Duodenal mucosa (tissue), 2 donors: ENCODE measurements at regions not wholly inside any gene's neighbourhood (a gene's known extent, or its start where the extent isn't known, plus 50 kb on each side); places are given as distances from the start of the nearest gene placed in this dataset.

Source experiments
- H3K27ac ChIP-seq: one replicate; pipeline ENCODE4 v1.7.0; 2013; ENCODE audit warnings: low read depth, low read length
- H3K27me3 ChIP-seq, 2 donors: one replicate each; pipeline ENCODE4 v1.7.0; 2013; ENCODE audit warnings: low read length in 2 of 2, control low read depth in 1 of 2; ENCODE audit not compliant: insufficient read depth in 2 of 2, control insufficient read depth in 1 of 2
- H3K36me3 ChIP-seq, 2 donors: one replicate each; pipeline ENCODE4 v1.7.0; 2013; ENCODE audit warnings: low read length in 2 of 2, control low read depth in 1 of 2; ENCODE audit not compliant: insufficient read depth in 2 of 2, control insufficient read depth in 1 of 2
- H3K4me1 ChIP-seq, 2 donors: one replicate each; pipeline ENCODE4 v1.7.0; 2013; ENCODE audit warnings: low read length in 2 of 2, control low read depth in 1 of 2; ENCODE audit not compliant: insufficient read depth in 2 of 2, control insufficient read depth in 1 of 2
- H3K4me3 ChIP-seq, 2 donors: one replicate each; pipeline ENCODE4 v1.7.0; 2013; ENCODE audit warnings: low read length in 2 of 2, low read depth in 1 of 2
- H3K9ac ChIP-seq, 2 donors: one replicate each; pipeline ENCODE4 v1.7.0; 2013; ENCODE audit warnings: low read length in 2 of 2, low read depth in 1 of 2
- H3K9me3 ChIP-seq, 2 donors: one replicate each; pipeline ENCODE4 v1.7.0; 2013; ENCODE audit warnings: low read length in 2 of 2, control low read depth in 1 of 2; ENCODE audit not compliant: control insufficient read depth in 1 of 2

- H3K9ac ChIP-seq: no peak overlapping the region
Observed at GRCh38 chr9:28215536-28216299, 642.4 kb upstream of the C9orf72 start.

GRCh38 chr9:28232686-28233085 is 659.4 kb upstream of the C9orf72 start:
- no peak overlapping the region for H3K9ac ChIP-seq
- no peaks in the 10 kb centered on the region for H3K9me3 ChIP-seq
- no peak overlapping the region for H3K4me3 ChIP-seq
- no peaks in the 10 kb centered on the region for H3K36me3 ChIP-seq
- H3K27ac ChIP-seq: no peak overlapping the region
- H3K4me1 ChIP-seq: no peaks in the 10 kb centered on the region
- no peaks in the 10 kb centered on the region for H3K27me3 ChIP-seq

More at GRCh38 chr9:28215536-28216299, 642.4 kb upstream of the C9orf72 start:
- Histone ChIP-seq H3K27me3 (no peaks in the 10 kb centered on the region), H3K4me3 (no peak overlapping the region), H3K36me3 (no peaks in the 10 kb centered on the region), H3K4me1 (no peaks in the 10 kb centered on the region), H3K27ac (no peak overlapping the region), H3K9me3 (no peaks in the 10 kb centered on the region)

- Histone ChIP-seq H3K4me3 (no peak overlapping the region), H3K9me3 (no peaks in the 10 kb centered on the region), H3K27ac (no peak overlapping the region), H3K4me1 (no peaks in the 10 kb centered on the region), H3K36me3 (no peaks in the 10 kb centered on the region), H3K9ac (no peak overlapping the region), H3K27me3 (no peaks in the 10 kb centered on the region)
Observed at GRCh38 chr9:28234133-28234893, 661.0 kb upstream of the C9orf72 start.

- H3K27me3 ChIP-seq: no peaks in the 10 kb centered on the region
- no peak overlapping the region for H3K27ac ChIP-seq
- H3K9ac ChIP-seq: no peak overlapping the region
- H3K4me3 ChIP-seq: no peak overlapping the region
- H3K36me3 ChIP-seq: no peaks in the 10 kb centered on the region
- H3K9me3 ChIP-seq: no peaks in the 10 kb centered on the region
- no peaks in the 10 kb centered on the region for H3K4me1 ChIP-seq
Observed at GRCh38 chr9:28234894-28235277, 661.6 kb upstream of the C9orf72 start.

GRCh38 chr9:28249424-28249823 is 676.1 kb upstream of the C9orf72 start:
- no peak overlapping the region for H3K27ac ChIP-seq
- no peaks in the 10 kb centered on the region for H3K4me1 ChIP-seq
- H3K9ac ChIP-seq: no peak overlapping the region

GRCh38 chr9:28255174-28255573 is 681.9 kb upstream of the C9orf72 start:
- Histone ChIP-seq H3K27ac (no peak overlapping the region), H3K9ac (no peak overlapping the region), H3K27me3 (no peaks in the 10 kb centered on the region), H3K4me1 (no peaks in the 10 kb centered on the region), H3K9me3 (no peaks in the 10 kb centered on the region), H3K4me3 (no peak overlapping the region), H3K36me3 (no peaks in the 10 kb centered on the region)

More at GRCh38 chr9:28249424-28249823, 676.1 kb upstream of the C9orf72 start:
- Histone ChIP-seq H3K4me3 (no peak overlapping the region), H3K36me3 (no peaks in the 10 kb centered on the region), H3K27me3 (no peaks in the 10 kb centered on the region), H3K9me3 (no peaks in the 10 kb centered on the region)

- no peaks in the 10 kb centered on the region for H3K9me3 ChIP-seq
- no peaks in the 10 kb centered on the region for H3K36me3 ChIP-seq
- H3K4me3 ChIP-seq: no peak overlapping the region
- H3K4me1 ChIP-seq: no peaks in the 10 kb centered on the region
- H3K27me3 ChIP-seq: no peaks in the 10 kb centered on the region
- no peak overlapping the region for H3K9ac ChIP-seq
- no peak overlapping the region for H3K27ac ChIP-seq
Observed at GRCh38 chr9:28260330-28260729, 687.0 kb upstream of the C9orf72 start.

GRCh38 chr9:28264368-28264767 is 691.1 kb upstream of the C9orf72 start:
- no peaks in the 10 kb centered on the region for H3K36me3 ChIP-seq
- no peak overlapping the region for H3K4me3 ChIP-seq
- H3K4me1 ChIP-seq: no peaks in the 10 kb centered on the region
- H3K27me3 ChIP-seq: no peaks in the 10 kb centered on the region
- no peaks in the 10 kb centered on the region for H3K9me3 ChIP-seq
- no peak overlapping the region for H3K27ac ChIP-seq
- no peak overlapping the region for H3K9ac ChIP-seq

GRCh38 chr9:28267351-28267750 is 694.1 kb upstream of the C9orf72 start:
- H3K27ac ChIP-seq: no peak overlapping the region
- no peaks in the 10 kb centered on the region for H3K4me1 ChIP-seq
- H3K9me3 ChIP-seq: no peaks in the 10 kb centered on the region
- H3K36me3 ChIP-seq: no peaks in the 10 kb centered on the region
- no peak overlapping the region for H3K4me3 ChIP-seq
- no peak overlapping the region for H3K9ac ChIP-seq
- no peaks in the 10 kb centered on the region for H3K27me3 ChIP-seq

GRCh38 chr9:28270156-28270555 is 696.9 kb upstream of the C9orf72 start:
- Histone ChIP-seq H3K9ac (no peak overlapping the region), H3K27ac (no peak overlapping the region), H3K4me1 (no peaks in the 10 kb centered on the region), H3K27me3 (no peaks in the 10 kb centered on the region), H3K9me3 (no peaks in the 10 kb centered on the region), H3K4me3 (no peak overlapping the region), H3K36me3 (no peaks in the 10 kb centered on the region)
